SU-DHL-6 (cell line): ENCODE measurements at regions not wholly inside any gene's neighbourhood (a gene's known extent, or its start where the extent isn't known, plus 50 kb on each side); places are given as distances from the start of the nearest gene placed in this dataset.

Source experiments
- EZH2phosphoT487 ChIP-seq: fragments of 200-600 bp; sonication (generic), shearing (Covaris generic); conservative IDR thresholded peaks from 2 replicates; pipeline ENCODE4 v1.6.1; 2018; ENCODE audit warnings: mild to moderate bottlenecking, antibody characterized with exemption, low read length, moderate library complexity, mixed read lengths
- TF ChIP-seq, protein P1 (sequence below): fragments of 200-600 bp; sonication (generic); IDR thresholded peaks from one replicate; pipeline ENCODE4 v1.5.1; 2017; ENCODE audit warnings: antibody characterized with exemption, mild to moderate bottlenecking, low read length, moderate library complexity; ENCODE audit not compliant: insufficient read depth, poor library complexity, severe bottlenecking

GRCh38 chr7:97246317-97246716 lies 128.8 kb downstream of the SDHAF3 start:
- TF ChIP-seq, protein P1, sequence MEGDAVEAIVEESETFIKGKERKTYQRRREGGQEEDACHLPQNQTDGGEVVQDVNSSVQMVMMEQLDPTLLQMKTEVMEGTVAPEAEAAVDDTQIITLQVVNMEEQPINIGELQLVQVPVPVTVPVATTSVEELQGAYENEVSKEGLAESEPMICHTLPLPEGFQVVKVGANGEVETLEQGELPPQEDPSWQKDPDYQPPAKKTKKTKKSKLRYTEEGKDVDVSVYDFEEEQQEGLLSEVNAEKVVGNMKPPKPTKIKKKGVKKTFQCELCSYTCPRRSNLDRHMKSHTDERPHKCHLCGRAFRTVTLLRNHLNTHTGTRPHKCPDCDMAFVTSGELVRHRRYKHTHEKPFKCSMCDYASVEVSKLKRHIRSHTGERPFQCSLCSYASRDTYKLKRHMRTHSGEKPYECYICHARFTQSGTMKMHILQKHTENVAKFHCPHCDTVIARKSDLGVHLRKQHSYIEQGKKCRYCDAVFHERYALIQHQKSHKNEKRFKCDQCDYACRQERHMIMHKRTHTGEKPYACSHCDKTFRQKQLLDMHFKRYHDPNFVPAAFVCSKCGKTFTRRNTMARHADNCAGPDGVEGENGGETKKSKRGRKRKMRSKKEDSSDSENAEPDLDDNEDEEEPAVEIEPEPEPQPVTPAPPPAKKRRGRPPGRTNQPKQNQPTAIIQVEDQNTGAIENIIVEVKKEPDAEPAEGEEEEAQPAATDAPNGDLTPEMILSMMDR = no peak
- TF ChIP-seq EZH2phosphoT487 = no peak
